Gastrocnemius medialis (tissue), 4 donors: ENCODE measurements at regions not wholly inside any gene's neighbourhood (a gene's known extent, or its start where the extent isn't known, plus 50 kb on each side); places are given as distances from the start of the nearest gene placed in this dataset.

Experiments
- CTCF ChIP-seq, 5 experiments: fragments of 450-650 bp in 3 of 5; fragments of 200-600 bp in 2 of 5; sonication (generic) in 2 of 5; IDR thresholded peaks in 4 of 5; conservative IDR thresholded peaks in 1 of 5; 1 replicate in 4 of 5; 2 replicates in 1 of 5; pipeline ENCODE4 v1.5.1; 2016 to 2019; ENCODE audit warnings: antibody characterized with exemption in 5 of 5, mild to moderate bottlenecking in 3 of 5, moderate library complexity in 3 of 5
- POLR2A ChIP-seq, 2 donors: fragments of 450-650 bp; IDR thresholded peaks; one replicate each; pipeline ENCODE4 v1.6.1; 2017; ENCODE audit warnings: antibody characterized with exemption in 2 of 2, mild to moderate bottlenecking in 2 of 2, moderate library complexity in 2 of 2

- TF ChIP-seq CTCF (IDR thresholded peaks at IDR 0.05 in 4 of 5, conservative IDR thresholded peaks at IDR 0.05 in 1 of 5) (no peak), POLR2A (IDR thresholded peaks at IDR 0.05) (no peak)
These were observed 329.2 kb upstream of the COBL start for GRCh38 chr7:51645702-51646298.
